ENCODE measurements at regions not wholly inside any gene's neighbourhood (a gene's known extent, or its start where the extent isn't known, plus 50 kb on each side); places are given as distances from the start of the nearest gene placed in this dataset.

DNA sequence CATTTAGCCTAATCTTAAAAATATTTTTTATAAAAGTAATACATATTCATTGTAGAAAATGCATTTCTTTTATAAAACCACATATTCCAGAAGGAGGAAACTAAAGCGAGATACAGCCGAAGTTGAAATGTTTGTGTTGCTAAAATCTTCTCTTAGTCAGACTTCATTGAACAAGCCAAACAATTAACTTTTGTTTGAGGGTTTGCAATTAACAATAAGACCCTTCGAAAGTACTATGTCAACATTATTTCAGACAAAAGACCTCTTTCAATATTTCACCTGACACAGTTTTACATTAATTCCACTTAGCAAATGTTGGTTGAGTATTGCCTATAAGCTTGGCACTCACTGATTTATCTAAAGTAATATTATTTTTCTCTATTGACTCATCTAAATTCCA, 354.0 kb upstream of the ADAMTS5 start:
- no peak for TF ChIP-seq CTCF (optimal IDR thresholded peaks at IDR 0.05 in 1 of 3, IDR thresholded peaks at IDR 0.05 in 1 of 3, conservative IDR thresholded peaks at IDR 0.05 in 1 of 3; ENCODE audit: extremely low read depth in 1 of 3, insufficient read depth in 2 of 3, low read length in 3 of 3)
- TF ChIP-seq EZH2 (IDR thresholded peaks at IDR 0.05; ENCODE audit: low read length) = no peak
